GM12874 (cell line): ENCODE measurements at regions not wholly inside any gene's neighbourhood (a gene's known extent, or its start where the extent isn't known, plus 50 kb on each side); places are given as distances from the start of the nearest gene placed in this dataset.

Source experiments
- TF ChIP-seq, protein P1 (sequence below): IDR thresholded peaks from 2 replicates; pipeline ENCODE4 v1.5.1; 2011; ENCODE audit warnings: low read depth, mild to moderate bottlenecking, control low read depth, low read length, moderate library complexity; ENCODE audit not compliant: insufficient read depth

GRCh38 chr10:78720091-78720490 lies 348.7 kb upstream of the ZMIZ1 start:
- TF ChIP-seq, protein P1, sequence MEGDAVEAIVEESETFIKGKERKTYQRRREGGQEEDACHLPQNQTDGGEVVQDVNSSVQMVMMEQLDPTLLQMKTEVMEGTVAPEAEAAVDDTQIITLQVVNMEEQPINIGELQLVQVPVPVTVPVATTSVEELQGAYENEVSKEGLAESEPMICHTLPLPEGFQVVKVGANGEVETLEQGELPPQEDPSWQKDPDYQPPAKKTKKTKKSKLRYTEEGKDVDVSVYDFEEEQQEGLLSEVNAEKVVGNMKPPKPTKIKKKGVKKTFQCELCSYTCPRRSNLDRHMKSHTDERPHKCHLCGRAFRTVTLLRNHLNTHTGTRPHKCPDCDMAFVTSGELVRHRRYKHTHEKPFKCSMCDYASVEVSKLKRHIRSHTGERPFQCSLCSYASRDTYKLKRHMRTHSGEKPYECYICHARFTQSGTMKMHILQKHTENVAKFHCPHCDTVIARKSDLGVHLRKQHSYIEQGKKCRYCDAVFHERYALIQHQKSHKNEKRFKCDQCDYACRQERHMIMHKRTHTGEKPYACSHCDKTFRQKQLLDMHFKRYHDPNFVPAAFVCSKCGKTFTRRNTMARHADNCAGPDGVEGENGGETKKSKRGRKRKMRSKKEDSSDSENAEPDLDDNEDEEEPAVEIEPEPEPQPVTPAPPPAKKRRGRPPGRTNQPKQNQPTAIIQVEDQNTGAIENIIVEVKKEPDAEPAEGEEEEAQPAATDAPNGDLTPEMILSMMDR: no peak

- TF ChIP-seq, protein P1: no peak
Measured at GRCh38 chr10:78721231-78721630, 347.5 kb upstream of the ZMIZ1 start.

- TF ChIP-seq, protein P1: no peak
Measured at GRCh38 chr10:78724846-78725245, 343.9 kb upstream of the ZMIZ1 start.

DNA sequence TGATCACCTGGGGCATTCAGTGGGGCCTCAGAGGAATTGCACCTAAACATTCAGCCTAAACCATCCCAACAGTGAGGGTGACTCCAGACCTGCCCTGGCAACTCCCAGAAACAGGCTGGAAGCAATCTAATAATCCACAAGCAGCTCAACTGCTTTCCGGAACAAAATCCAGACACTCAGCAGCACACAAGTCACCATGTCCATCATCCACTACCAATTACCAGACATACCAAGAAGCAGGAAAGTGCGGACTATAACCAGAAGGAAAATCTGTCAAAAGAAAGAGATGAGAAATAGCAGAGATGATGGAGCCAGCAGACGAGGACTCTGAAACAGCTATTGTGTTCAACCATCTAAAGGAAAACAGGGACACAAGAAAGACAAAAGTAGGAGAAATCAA lies 342.6 kb upstream of the ZMIZ1 start:
- TF ChIP-seq, protein P1: no peak

DNA sequence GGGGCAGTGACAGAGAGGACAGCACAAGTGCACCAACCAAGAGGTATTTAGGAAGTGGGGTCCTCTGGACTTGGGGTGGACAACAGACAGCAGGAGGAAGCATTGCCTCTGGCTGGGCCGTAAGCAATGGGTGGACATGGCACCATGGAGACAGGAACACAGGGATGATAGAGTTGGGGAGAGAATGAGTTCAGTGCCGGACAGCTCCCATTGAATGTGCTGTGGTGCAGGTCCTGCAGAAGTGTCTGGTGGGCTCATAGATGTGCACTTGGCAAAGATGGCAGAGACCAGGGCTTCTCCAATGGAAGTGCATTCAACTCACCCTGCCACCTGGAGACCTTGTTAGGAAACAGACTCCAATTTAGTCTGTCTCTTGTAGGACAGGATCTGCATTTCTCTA lies 341.5 kb upstream of the ZMIZ1 start:
- TF ChIP-seq, protein P1: no peak

GRCh38 chr10:78727728-78728127 lies 341.0 kb upstream of the ZMIZ1 start:
- TF ChIP-seq, protein P1: no peak

- TF ChIP-seq, protein P1: no peak
Measured at GRCh38 chr10:78728176-78728575, 340.6 kb upstream of the ZMIZ1 start.

DNA sequence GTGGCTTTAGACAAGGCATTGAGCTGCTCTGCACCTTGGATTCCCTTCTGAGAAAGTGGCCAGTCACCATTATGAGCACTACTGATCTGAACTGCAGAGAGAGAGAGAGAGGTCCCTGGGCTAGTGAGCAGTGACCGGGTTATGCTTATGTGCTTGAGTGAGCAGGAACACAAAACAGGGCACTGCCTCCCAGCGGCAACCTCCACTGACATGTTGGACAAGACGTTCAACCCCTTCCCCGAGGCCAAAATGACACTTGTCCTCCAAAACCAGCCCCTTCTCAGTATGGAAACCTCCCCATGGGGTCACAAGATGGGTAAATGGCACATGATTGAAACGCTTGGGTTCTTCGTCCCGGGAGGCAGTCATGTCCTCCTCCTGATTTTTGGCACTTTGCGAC lies 339.4 kb upstream of the ZMIZ1 start:
- TF ChIP-seq, protein P1: no peak
